GM19240 (cell line): ENCODE measurements at regions not wholly inside any gene's neighbourhood (a gene's known extent, or its start where the extent isn't known, plus 50 kb on each side); places are given as distances from the start of the nearest gene placed in this dataset.

ENCODE experiments used
- DNase-seq: peaks from one replicate; pipeline ENCODE4 v3.0.0; 2011; ENCODE audit warnings: low spot score; ENCODE audit not compliant: insufficient read length

- no peak for DNase-seq
These were observed 249.0 kb downstream of the TRIB2 start for GRCh38 chr2:12965540-12966269.

DNA sequence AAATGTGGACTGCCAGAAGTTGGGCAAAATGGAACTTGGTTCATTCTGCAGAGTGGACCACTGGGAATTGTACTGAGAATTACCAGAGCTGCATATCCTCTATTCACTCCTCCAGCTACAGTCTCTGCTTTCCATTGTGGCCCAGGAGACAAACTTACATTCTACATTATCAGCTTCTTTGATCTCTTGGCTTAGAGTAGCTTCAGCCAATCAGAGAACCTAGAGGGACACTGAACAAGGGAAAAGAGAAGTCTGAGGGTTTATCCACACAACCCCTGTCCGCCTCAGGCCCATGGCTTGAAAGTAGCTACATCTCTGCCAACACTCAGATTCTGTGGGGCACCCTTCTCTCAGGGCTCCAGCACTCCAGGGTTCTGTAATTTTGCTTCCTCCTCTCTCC is 251.1 kb downstream of the TRIB2 start:
- DNase-seq: no peak

- DNase-seq: no peak
These were observed 251.7 kb downstream of the TRIB2 start for GRCh38 chr2:12968399-12968798.

DNA sequence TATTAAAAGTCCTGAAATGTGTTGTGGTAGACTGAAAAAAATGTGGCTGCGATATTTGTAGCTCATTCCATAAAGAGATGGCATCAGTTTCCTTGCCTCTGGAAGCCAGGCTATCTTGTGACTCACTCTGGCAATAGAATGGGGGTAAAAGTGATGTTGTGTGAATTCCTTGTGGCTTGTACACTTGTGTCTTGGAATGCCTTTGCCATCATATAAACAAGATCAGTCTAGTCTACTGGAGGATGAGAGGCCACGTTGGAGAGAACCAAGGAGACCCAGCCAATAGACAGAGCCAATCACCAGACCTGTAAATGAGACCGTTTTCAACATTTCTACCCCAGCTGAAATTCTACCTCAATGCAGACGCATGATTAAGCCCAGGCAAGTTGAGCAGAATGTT is 254.1 kb downstream of the TRIB2 start:
- no peak for DNase-seq

DNA sequence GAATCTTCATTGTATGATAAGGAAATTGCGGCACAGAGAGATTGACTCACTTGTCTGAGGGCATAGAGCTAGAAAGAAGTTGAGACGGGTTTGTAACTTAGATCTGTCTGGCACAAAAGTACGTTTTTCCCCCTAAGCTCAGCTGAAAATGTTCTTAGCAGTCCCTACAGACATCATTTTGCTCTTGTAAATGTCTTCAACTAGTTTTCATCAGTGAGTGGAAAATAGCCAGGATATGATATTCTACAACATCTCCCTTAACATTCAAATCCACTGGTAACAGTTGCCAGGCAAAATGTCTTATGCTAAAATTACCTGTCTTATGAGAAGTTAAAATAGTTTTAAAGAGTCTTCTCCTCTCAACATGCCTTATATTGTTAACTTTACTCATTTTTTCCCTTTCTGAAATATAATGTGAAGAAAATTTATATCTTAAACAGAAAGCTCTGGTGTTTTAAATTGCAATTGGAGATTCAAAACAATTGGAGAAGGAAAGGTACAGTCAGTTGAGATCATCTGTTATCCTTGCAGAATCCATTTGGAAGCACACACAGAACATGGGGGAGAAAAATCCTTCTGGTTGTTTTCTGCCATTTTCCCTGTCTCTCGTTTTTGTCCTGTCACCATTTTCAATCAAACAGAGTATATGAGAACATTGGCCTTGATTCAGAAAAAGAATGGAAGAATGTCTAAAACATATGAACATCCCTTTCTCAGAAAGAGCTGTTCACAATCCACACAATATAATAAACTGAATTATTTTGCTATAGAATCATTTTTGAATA is 255.0 kb downstream of the TRIB2 start:
- DNase-seq: no peak

GRCh38 chr2:12978066-12978835 is 261.5 kb downstream of the TRIB2 start:
- DNase-seq: no peak

GRCh38 chr2:12979066-12979465 is 262.3 kb downstream of the TRIB2 start:
- DNase-seq: no peak

- no peak for DNase-seq
These were observed 264.1 kb downstream of the TRIB2 start for GRCh38 chr2:12980817-12981216.

GRCh38 chr2:12982149-12982584 is 265.4 kb downstream of the TRIB2 start:
- DNase-seq: no peak

GRCh38 chr2:12987246-12987645 is 270.5 kb downstream of the TRIB2 start:
- DNase-seq: no peak

DNA sequence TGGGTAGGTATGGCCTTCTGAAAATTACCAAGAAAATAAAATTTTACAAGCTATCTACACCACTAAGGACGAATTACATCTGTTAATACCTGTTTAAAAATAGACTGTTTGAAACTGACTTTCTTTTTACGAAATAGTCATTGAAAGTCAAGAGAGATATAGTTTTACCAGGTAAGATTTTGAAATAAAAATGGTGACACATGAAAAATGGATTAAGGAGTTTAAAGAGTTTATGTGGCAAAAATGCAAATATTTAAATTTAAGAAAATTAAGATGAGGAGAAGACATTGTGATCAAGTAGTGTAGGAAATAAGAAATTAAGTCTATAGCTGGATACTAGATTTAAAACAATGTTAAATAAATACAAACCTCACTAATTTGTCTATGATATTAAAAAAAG is 271.5 kb downstream of the TRIB2 start:
- DNase-seq: no peak

GRCh38 chr2:12990523-12990922 is 273.8 kb downstream of the TRIB2 start:
- no peak for DNase-seq

- DNase-seq: no peak
These were observed 281.9 kb downstream of the TRIB2 start for GRCh38 chr2:12998685-12999084.

GRCh38 chr2:13000664-13001363 is 284.1 kb downstream of the TRIB2 start:
- DNase-seq: no peak

- no peak for DNase-seq
These were observed 284.7 kb downstream of the TRIB2 start for GRCh38 chr2:13001408-13001807.

- DNase-seq: no peak
These were observed 286.0 kb downstream of the TRIB2 start for GRCh38 chr2:13002536-13003331.

DNA sequence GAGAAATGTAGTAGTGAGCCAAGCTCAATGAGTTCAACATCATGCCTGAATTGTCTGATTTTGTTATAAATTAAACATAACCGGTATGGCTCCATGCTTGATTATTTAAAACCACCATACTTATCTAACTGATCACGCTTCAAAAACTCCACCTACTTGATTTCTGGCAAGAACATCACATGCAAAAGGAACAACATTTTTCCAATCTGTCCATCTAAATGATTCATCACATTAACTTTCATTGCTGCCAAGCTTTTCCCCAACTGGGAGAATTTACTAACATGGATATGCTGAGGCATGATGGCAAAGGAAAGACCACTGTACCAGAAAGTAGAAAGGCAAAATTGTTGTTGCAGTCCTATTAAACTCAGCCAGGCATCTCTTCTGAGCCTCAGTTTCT is 286.8 kb downstream of the TRIB2 start:
- DNase-seq: no peak

DNA sequence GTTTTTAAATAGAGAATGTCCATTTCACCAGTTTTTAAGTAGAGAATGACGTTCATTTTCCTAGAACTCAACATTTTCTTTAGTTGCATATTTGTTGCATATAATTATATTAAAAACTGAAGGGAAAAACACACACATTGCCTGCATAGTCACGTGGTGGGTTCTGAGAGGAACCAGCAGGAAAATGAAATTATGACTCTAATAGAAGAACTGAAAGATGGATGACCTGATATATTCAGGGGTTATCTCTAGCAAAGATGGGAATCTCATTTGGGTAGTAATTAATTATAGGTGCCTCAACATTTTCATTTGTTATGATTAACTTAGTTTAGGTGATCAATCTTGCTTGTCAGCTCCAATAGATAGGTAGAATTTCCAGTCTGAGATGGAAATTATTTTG is 288.3 kb downstream of the TRIB2 start:
- DNase-seq: no peak

DNA sequence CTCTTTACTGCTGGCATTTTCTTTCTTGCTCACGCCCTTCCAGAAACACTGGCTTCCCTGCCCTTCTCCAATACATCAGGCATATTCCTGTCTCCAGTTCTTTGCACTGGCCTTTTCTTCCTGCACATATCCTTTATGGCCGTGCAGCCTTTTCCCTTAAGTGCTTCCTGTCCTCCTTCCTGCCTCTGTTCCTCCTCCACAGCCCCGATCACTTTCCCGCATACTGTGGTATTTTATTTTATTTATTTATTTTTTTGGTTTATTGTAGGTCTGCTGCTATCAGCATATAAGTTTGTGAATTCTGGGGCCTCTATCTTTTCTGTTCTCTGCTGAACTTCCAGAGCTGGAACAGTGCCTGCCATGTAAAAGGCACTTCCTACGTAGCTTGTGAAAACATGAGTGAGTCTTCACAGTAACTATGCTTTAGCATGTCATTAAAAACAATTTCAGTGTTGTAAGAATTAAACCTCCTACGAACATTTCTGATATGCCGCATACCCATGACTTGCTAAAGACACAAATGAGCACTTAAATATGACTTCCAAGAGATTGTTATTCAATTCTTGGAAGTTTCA is 289.1 kb downstream of the TRIB2 start:
- DNase-seq: no peak

- DNase-seq: no peak
These were observed 289.7 kb downstream of the TRIB2 start for GRCh38 chr2:13006426-13006825.
